ENCODE measurements at regions not wholly inside any gene's neighbourhood (a gene's known extent, or its start where the extent isn't known, plus 50 kb on each side); places are given as distances from the start of the nearest gene placed in this dataset.

DNA sequence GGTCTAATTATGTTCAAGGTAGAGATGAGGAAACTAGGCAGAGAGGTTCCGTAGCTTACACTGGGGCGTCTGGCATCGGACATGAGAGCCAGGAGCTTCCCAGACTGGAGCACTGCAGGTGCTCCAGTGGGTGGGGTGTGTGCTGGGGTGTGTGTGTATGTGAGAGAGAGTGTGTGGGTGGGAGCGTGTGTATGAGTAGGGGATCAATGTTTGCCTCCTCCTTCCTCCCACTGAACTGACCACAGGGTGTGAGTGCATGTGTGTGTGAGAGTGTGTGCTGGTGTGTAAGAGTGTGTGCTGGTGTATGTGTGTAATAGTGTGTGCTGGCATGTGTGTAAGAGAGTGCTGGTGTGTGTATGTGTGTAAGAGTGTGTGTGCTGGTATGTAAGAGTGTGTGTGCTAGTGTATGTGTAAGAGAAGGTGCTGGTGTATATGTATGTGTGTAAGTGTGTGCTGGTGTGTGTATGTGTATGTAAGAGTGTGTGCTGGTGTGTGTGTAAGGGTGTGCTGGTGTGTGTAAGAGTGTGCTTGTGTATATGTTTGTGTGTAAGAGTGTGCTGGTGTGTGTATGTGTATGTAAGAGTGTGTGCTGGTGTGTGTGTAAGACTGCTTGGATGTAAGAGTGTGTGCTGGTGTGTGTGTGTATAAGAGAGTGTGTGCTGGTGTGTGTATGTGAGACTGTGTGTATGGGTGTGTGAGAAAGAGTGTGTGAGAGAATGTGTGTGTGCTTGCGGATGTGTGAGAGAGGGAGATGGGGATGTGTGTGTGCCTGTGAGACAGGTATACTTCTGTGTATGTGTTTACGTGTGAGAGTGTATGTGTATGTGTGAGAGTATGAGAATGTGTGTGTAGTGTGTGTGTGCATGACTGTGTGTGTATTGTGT is 139.9 kb downstream of the MRM1 start:
- TF ChIP-seq SNAI2 (CRISPR knock-in tag; IDR thresholded peaks at IDR 0.05) (no peak), ZNF8 (CRISPR knock-in tag; IDR thresholded peaks at IDR 0.05) (no peak), TOX (CRISPR knock-in tag; IDR thresholded peaks at IDR 0.05; ENCODE audit: borderline replicate concordance) (no peak), TCF4 (CRISPR knock-in tag; IDR thresholded peaks at IDR 0.05; ENCODE audit: borderline replicate concordance) (no peak), BACH2 (CRISPR knock-in tag; IDR thresholded peaks at IDR 0.05; ENCODE audit: borderline replicate concordance) (no peak), RARB (CRISPR knock-in tag; IDR thresholded peaks at IDR 0.05) (no peak), ISL1 (CRISPR knock-in tag; IDR thresholded peaks at IDR 0.05) (no peak), ESRRG (CRISPR knock-in tag; IDR thresholded peaks at IDR 0.05) (no peak), GLIS3 (CRISPR knock-in tag; IDR thresholded peaks at IDR 0.05) (no peak), ZFP3 (CRISPR knock-in tag; IDR thresholded peaks at IDR 0.05) (no peak), ZFP30 (CRISPR knock-in tag; IDR thresholded peaks at IDR 0.05) (no peak), ZNF565 (CRISPR knock-in tag; conservative IDR thresholded peaks at IDR 0.05; ENCODE audit: low read depth) (no peak), CSDC2 (CRISPR knock-in tag; IDR thresholded peaks at IDR 0.05) (no peak), PPARA (CRISPR knock-in tag; IDR thresholded peaks at IDR 0.05; ENCODE audit: borderline replicate concordance) (no peak)
- TF ChIP-seq, protein P1, sequence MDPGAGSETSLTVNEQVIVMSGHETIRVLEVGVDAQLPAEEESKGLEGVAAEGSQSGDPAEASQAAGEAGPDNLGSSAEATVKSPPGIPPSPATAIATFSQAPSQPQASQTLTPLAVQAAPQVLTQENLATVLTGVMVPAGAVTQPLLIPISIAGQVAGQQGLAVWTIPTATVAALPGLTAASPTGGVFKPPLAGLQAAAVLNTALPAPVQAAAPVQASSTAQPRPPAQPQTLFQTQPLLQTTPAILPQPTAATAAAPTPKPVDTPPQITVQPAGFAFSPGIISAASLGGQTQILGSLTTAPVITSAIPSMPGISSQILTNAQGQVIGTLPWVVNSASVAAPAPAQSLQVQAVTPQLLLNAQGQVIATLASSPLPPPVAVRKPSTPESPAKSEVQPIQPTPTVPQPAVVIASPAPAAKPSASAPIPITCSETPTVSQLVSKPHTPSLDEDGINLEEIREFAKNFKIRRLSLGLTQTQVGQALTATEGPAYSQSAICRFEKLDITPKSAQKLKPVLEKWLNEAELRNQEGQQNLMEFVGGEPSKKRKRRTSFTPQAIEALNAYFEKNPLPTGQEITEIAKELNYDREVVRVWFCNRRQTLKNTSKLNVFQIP (CRISPR knock-in tag; IDR thresholded peaks at IDR 0.05; ENCODE audit: borderline replicate concordance, low read depth): no peak
- TF ChIP-seq, protein P2, sequence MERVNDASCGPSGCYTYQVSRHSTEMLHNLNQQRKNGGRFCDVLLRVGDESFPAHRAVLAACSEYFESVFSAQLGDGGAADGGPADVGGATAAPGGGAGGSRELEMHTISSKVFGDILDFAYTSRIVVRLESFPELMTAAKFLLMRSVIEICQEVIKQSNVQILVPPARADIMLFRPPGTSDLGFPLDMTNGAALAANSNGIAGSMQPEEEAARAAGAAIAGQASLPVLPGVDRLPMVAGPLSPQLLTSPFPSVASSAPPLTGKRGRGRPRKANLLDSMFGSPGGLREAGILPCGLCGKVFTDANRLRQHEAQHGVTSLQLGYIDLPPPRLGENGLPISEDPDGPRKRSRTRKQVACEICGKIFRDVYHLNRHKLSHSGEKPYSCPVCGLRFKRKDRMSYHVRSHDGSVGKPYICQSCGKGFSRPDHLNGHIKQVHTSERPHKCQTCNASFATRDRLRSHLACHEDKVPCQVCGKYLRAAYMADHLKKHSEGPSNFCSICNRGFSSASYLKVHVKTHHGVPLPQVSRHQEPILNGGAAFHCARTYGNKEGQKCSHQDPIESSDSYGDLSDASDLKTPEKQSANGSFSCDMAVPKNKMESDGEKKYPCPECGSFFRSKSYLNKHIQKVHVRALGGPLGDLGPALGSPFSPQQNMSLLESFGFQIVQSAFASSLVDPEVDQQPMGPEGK (CRISPR knock-in tag; IDR thresholded peaks at IDR 0.05; ENCODE audit: borderline replicate concordance): no peak
- TF ChIP-seq, protein P3, sequence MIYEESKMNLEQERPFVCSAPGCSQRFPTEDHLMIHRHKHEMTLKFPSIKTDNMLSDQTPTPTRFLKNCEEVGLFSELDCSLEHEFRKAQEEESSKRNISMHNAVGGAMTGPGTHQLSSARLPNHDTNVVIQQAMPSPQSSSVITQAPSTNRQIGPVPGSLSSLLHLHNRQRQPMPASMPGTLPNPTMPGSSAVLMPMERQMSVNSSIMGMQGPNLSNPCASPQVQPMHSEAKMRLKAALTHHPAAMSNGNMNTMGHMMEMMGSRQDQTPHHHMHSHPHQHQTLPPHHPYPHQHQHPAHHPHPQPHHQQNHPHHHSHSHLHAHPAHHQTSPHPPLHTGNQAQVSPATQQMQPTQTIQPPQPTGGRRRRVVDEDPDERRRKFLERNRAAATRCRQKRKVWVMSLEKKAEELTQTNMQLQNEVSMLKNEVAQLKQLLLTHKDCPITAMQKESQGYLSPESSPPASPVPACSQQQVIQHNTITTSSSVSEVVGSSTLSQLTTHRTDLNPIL (CRISPR knock-in tag; IDR thresholded peaks at IDR 0.05; ENCODE audit: low read depth): no peak
- TF ChIP-seq, protein P4, sequence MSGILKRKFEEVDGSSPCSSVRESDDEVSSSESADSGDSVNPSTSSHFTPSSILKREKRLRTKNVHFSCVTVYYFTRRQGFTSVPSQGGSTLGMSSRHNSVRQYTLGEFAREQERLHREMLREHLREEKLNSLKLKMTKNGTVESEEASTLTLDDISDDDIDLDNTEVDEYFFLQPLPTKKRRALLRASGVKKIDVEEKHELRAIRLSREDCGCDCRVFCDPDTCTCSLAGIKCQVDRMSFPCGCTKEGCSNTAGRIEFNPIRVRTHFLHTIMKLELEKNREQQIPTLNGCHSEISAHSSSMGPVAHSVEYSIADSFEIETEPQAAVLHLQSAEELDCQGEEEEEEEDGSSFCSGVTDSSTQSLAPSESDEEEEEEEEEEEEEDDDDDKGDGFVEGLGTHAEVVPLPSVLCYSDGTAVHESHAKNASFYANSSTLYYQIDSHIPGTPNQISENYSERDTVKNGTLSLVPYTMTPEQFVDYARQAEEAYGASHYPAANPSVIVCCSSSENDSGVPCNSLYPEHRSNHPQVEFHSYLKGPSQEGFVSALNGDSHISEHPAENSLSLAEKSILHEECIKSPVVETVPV (CRISPR knock-in tag; IDR thresholded peaks at IDR 0.05): no peak
- ATAC-seq: no peak

- ATAC-seq: no peak
- TF ChIP-seq ZC3H10 (CRISPR knock-in tag; IDR thresholded peaks at IDR 0.05) (no peak), CSDC2 (CRISPR knock-in tag; IDR thresholded peaks at IDR 0.05) (no peak), RARB (CRISPR knock-in tag; IDR thresholded peaks at IDR 0.05) (no peak), ZFP3 (CRISPR knock-in tag; IDR thresholded peaks at IDR 0.05) (no peak), ZNF565 (CRISPR knock-in tag; conservative IDR thresholded peaks at IDR 0.05; ENCODE audit: low read depth) (no peak), ISL1 (CRISPR knock-in tag; IDR thresholded peaks at IDR 0.05) (no peak)
- TF ChIP-seq, protein P1 (CRISPR knock-in tag; IDR thresholded peaks at IDR 0.05; ENCODE audit: borderline replicate concordance, low read depth): no peak
Measured at GRCh38 chr17:36742267-36743000, 141.1 kb downstream of the MRM1 start.

- no peak for ATAC-seq
- TF ChIP-seq ARNTL (CRISPR knock-in tag; IDR thresholded peaks at IDR 0.05; ENCODE audit: borderline replicate concordance, low read depth) (no peak), RARB (CRISPR knock-in tag; IDR thresholded peaks at IDR 0.05) (no peak), ZC3H10 (CRISPR knock-in tag; IDR thresholded peaks at IDR 0.05) (no peak), ISL1 (CRISPR knock-in tag; IDR thresholded peaks at IDR 0.05) (no peak), BACH2 (CRISPR knock-in tag; IDR thresholded peaks at IDR 0.05; ENCODE audit: borderline replicate concordance) (no peak), PPARA (CRISPR knock-in tag; IDR thresholded peaks at IDR 0.05; ENCODE audit: borderline replicate concordance) (no peak), ZNF8 (CRISPR knock-in tag; IDR thresholded peaks at IDR 0.05) (no peak), ZFP30 (CRISPR knock-in tag; IDR thresholded peaks at IDR 0.05) (no peak), GLIS3 (CRISPR knock-in tag; IDR thresholded peaks at IDR 0.05) (no peak), CSDC2 (CRISPR knock-in tag; IDR thresholded peaks at IDR 0.05) (no peak), ZNF70 (CRISPR knock-in tag; IDR thresholded peaks at IDR 0.05) (no peak), TOX (CRISPR knock-in tag; IDR thresholded peaks at IDR 0.05; ENCODE audit: borderline replicate concordance) (no peak), SNAI2 (CRISPR knock-in tag; IDR thresholded peaks at IDR 0.05) (no peak)
- TF ChIP-seq, protein P5, sequence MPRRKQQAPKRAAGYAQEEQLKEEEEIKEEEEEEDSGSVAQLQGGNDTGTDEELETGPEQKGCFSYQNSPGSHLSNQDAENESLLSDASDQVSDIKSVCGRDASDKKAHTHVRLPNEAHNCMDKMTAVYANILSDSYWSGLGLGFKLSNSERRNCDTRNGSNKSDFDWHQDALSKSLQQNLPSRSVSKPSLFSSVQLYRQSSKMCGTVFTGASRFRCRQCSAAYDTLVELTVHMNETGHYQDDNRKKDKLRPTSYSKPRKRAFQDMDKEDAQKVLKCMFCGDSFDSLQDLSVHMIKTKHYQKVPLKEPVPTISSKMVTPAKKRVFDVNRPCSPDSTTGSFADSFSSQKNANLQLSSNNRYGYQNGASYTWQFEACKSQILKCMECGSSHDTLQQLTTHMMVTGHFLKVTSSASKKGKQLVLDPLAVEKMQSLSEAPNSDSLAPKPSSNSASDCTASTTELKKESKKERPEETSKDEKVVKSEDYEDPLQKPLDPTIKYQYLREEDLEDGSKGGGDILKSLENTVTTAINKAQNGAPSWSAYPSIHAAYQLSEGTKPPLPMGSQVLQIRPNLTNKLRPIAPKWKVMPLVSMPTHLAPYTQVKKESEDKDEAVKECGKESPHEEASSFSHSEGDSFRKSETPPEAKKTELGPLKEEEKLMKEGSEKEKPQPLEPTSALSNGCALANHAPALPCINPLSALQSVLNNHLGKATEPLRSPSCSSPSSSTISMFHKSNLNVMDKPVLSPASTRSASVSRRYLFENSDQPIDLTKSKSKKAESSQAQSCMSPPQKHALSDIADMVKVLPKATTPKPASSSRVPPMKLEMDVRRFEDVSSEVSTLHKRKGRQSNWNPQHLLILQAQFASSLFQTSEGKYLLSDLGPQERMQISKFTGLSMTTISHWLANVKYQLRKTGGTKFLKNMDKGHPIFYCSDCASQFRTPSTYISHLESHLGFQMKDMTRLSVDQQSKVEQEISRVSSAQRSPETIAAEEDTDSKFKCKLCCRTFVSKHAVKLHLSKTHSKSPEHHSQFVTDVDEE (CRISPR knock-in tag; IDR thresholded peaks at IDR 0.05): no peak
- TF ChIP-seq, protein P4 (CRISPR knock-in tag; IDR thresholded peaks at IDR 0.05): no peak
Measured at GRCh38 chr17:36743130-36743529, 141.7 kb downstream of the MRM1 start.
